Stimulated activated CD4-positive, alpha-beta T cell treated with anti-CD3 and anti-CD28 coated beads, TNF-alpha, amount 100 ng/mL, for 1 hour (primary cell): ENCODE measurements at regions not wholly inside any gene's neighbourhood (a gene's known extent, or its start where the extent isn't known, plus 50 kb on each side); places are given as distances from the start of the nearest gene placed in this dataset.
"Not testable (repeated sequence)": the region's sequence is repeated elsewhere in the genome, so short reads cannot be mapped to it uniquely, and the experiment has no call there.

ENCODE experiments used
- DNase-seq, 3 donors: peaks; one replicate each; pipeline ENCODE4 v3.0.0-alpha.2; 2020; ENCODE audit warnings: low read depth in 3 of 3, low spot score in 1 of 3

- no peak for DNase-seq
Measured at GRCh38 chr3:118077332-118077731, 957.3 kb downstream of the IGSF11 start.

DNA sequence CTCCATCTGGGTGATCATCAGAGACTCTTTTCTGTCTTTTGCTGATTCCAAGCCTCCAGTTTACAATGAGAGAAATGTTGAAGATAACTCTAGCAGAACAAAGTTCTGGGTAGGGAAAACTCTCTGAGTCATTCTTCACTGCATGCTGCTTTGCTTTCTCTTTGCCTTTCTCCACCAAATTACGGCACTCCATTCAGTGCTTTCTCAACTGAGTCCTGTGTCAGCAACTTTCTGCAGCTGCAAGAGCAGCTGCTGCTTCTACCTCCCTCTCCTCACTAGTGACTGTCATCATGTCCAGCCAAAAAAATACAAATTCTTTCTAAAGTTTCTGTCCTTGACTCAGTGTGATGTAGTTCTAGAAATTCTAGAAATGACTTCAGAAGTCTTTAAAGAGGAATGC, 953.8 kb downstream of the IGSF11 start:
- no peak for DNase-seq

GRCh38 chr3:118088696-118089095, 946.0 kb downstream of the IGSF11 start:
- DNase-seq = no peak

DNA sequence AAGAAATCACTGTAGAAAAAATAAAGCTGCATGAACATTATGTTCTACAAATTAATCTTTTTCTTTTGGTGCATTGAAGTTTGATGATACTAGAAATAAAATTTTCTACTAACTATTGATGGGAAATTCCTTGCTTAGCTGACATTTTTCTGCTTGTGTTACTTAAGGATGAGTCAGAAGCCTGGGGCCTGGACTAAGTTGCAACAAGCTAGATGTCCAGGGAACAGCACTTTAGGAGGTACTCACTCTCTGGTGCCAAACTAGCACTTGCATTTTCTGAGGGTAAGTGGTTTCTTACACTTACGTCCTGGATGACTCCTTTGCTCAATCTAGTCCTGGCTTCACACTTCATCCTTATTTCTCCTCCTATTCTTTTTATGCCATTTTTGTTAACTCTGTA, 945.1 kb downstream of the IGSF11 start:
- no peak for DNase-seq

DNA sequence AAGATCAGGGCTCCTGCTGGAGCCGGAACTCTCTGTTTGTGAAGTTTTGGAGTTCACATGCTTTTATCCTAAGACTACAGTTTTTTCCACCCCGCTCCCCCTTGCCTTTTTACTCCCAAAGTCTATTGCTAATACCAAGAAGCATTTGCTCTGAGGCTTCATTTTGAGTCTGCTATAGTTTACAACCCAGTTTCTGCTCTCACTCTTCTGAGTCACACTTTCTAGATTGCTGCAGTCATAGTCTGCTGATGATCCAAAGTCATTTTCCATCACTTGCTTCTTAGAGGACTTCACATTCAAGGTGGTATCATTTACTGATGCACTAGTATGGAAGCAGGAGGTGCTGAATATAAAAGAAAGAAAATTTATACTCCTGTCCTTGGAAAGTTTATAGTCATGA, 937.4 kb downstream of the IGSF11 start:
- DNase-seq = no peak

DNA sequence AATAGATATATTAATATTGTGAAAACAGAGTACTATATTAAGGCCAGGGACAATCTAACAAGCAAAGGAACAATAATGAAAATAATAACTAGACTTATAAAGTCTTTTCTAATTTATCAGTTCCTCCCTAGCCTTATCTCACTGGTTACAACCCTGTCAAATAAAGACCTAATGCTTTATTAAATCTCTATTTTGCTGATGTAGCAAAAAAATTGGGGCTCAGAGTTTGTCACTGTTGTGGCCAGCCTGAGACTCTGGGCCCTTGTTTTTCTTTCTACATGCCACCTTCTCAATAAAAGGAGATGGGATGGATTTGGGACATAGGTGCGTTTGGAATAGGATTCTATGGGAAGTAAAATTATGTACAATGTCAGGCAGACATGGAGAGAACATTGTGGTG, 937.0 kb downstream of the IGSF11 start:
- no peak for DNase-seq

DNA sequence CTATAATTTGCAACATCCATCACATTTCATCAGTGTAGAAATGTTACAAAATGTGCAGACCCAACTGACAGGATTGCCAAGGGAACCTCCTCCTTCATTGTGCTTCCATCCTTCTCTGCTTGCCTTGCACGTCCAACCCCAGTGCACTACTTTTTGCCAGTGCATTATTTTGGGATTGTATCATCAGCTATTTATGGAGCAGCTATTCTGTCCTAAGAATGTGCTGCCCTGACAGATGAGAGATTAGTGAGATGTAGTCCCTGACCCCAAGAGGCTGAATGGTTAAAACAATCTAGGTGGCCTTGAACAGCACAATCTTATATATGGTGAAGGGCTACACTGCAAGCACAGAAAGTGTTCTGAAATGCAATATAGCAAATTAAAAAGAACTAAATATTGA, 935.8 kb downstream of the IGSF11 start:
- no peak for DNase-seq

GRCh38 chr3:118101891-118102290, 932.8 kb downstream of the IGSF11 start:
- DNase-seq = no peak

- no peak for DNase-seq
Measured at GRCh38 chr3:118102737-118103136, 931.9 kb downstream of the IGSF11 start.

DNA sequence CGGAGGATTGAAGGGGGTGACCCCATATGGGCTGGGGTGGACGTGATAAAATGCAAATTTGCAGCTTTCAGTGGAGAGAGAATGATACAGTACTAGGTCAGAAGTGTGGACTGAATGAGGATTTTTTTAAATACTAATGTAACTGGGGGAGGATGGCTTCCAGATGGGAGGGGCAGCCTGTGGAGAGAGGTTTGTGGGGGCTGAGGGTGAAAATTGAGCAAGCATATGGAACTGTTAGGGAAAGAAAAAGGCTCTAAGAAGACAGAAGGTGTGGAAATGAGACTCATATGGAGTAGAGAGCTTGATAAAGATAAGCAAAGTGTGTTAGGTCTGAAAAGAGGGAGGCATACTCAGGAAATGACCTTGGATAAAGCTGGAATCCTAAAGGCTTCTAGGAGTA, 926.4 kb downstream of the IGSF11 start:
- DNase-seq = no peak

- DNase-seq = no peak
Measured at GRCh38 chr3:118108769-118109168, 925.9 kb downstream of the IGSF11 start.

- DNase-seq = no peak
Measured at GRCh38 chr3:118110211-118110610, 924.4 kb downstream of the IGSF11 start.

DNA sequence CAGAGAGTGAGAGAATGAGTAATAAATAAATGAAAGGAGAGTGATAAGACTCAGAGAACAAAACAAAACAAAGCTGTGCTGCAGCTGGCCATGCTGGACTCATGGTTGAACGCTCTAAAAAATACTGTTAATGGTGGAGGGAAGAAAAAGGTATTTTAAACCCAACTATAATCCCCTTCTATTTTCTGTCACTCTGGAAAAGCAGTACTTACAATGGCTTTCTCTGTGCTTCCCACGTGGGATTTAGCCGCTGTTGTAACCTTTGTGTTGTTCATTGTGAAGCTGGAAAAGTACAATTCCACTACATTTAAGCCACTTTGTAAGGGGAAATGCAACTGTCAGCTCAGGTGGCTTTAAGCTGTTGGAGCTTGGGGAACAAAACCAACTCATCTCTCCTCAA, 917.7 kb downstream of the IGSF11 start:
- no peak for DNase-seq

DNA sequence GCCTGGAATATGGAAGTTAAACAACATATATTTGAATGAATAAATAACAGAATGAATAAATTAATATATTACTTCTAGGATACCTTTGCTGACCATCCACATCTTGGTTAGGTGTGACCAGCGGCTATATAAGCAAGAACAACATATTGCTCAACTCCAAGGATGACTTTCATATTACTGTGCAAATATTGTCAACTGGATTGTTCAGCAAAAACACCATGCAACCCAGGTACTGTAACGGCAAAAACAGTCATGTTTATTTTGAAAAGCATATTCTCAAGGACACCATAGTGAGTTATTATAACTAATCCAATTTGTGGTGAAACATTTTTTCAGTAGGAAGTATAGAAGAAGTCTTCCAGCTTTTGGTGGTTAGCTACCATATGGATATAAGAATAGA, 907.9 kb downstream of the IGSF11 start:
- no peak for DNase-seq

- no peak for DNase-seq
Measured at GRCh38 chr3:118127992-118128391, 906.7 kb downstream of the IGSF11 start.

DNA sequence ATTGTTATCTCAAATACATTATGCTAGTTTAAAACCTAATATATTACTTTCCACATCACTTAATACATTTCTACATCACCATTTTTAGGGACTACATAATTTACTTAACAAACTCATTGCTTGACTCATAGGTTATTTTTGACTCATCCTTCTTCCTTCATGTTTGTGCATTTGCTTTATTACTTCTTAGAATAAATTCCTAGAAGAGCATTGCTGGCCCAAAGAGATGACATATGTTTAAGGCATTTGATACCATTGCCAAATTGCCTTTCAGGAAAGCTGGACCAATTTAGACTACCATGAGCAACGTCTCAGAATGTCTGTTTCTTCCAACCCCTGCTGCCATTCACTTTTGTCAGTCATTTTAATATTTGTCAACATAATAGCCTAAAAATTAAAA, 905.8 kb downstream of the IGSF11 start:
- no peak for DNase-seq

DNA sequence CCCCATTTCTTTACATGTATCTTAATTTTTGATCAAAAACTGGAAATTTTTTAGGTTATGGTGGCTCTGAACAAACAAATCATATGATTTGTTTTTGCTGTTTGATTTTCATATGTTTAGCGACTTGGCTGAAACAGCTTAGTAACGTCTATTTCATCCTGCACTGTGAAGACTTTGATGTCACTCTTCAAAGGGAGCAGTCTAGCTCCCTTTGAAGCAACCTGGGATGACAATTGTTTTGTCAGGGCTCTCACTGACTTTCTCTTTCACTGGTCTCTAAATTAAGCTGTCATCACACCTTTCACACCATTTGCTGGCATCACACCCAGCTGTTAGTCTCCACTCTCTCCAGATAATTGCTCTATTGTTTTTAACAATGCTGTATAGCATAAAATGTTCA, 896.9 kb downstream of the IGSF11 start:
- no peak for DNase-seq

DNA sequence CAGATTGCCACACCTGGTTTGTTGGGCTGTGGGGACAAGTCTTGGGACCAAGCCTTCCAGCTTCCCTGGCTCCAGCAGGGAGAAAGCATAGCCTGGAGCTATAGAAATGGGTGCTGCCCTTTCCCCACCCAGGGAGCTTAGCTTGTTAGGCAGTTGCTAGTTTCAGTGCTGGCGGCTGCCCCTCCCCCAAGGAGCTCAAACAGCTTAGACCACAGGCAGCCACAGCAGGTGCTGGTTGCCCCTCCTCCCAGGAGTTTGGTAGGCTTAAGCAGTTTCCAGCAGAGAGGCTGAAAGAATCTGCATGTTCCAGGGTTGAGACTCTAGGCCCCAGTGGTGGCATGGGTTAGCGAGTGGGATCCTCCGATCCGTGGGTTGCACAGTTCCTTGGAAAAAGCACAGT, 889.7 kb downstream of the IGSF11 start:
- no peak for DNase-seq

- DNase-seq = no peak
Measured at GRCh38 chr3:118146658-118147375, 887.8 kb downstream of the IGSF11 start.

DNA sequence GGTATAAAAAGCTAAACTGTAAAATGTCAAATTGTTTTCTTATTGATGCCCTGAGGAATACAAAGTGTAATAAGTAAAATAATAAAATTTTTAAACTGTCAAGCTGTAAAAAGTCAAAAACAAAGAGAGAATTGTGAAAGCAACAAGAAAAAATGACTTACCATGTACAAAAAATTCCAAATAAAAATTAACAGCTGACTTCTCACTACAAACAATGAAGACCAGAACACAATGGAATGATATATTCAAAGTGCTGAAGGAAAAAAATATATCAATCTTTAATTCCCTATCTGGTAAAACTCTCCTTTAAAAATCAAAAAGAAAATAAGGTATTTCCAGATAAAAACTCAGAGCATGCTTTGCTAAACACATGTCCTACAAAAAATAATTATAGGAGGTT, 883.5 kb downstream of the IGSF11 start:
- no peak for DNase-seq

GRCh38 chr3:118162627-118163588, 871.7 kb downstream of the IGSF11 start:
- DNase-seq = not testable (repeated sequence)

DNA sequence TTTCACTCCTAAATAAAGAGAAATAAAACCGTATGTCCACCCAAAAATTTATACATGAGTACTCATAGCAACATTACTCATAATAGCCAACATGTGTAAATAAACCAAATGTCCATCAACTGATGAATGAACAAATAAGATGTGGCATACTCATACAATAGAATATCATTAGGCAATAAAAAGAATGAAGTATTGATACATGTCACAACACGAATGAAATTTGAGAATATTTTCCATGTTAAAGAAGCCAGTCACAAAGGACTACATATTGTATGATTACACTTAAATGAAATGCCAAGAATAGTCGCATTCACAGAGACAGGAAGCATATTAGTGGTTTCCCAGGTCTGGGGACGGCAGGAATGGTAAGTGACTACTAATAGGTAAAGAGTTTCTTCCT, 869.2 kb downstream of the IGSF11 start:
- DNase-seq = no peak
